ENCODE measurements at regions not wholly inside any gene's neighbourhood (a gene's known extent, or its start where the extent isn't known, plus 50 kb on each side); places are given as distances from the start of the nearest gene placed in this dataset.

DNA sequence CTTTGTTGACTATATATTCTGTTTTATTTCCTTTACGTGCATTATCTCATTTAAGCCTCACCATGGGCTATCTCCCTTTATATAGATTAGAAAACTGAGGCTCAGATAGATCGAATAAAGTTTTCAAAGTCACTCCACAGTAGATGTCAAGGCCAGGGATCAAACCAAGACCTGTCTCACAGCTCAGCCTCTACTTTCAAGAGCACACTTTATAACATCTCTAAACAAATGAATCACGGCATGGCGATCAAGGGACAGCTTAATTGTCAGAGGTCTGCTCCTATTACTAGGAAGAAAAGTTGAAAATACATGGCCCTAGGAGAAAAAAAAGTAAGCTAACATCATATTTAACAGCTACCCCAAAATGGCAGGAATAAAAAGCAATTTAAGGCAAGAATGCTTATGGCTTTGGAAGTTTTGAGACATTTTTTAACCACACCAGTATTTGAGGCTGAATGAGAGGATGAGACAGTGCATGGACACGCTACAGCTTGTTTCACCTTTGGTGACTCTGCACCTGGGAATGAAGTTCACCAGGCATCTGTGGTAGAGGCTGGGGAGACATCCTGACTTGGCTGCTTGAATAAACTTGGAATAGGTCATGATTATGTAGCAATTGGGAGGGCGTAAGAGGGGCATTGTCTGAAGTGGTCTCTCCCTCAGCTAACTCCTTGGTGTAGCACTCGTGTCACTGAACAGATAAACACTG, 486.8 kb upstream of the WWC1 start:
- TF ChIP-seq, protein P1, sequence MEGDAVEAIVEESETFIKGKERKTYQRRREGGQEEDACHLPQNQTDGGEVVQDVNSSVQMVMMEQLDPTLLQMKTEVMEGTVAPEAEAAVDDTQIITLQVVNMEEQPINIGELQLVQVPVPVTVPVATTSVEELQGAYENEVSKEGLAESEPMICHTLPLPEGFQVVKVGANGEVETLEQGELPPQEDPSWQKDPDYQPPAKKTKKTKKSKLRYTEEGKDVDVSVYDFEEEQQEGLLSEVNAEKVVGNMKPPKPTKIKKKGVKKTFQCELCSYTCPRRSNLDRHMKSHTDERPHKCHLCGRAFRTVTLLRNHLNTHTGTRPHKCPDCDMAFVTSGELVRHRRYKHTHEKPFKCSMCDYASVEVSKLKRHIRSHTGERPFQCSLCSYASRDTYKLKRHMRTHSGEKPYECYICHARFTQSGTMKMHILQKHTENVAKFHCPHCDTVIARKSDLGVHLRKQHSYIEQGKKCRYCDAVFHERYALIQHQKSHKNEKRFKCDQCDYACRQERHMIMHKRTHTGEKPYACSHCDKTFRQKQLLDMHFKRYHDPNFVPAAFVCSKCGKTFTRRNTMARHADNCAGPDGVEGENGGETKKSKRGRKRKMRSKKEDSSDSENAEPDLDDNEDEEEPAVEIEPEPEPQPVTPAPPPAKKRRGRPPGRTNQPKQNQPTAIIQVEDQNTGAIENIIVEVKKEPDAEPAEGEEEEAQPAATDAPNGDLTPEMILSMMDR (IDR thresholded peaks at IDR 0.05), result no peak
- no peak for TF ChIP-seq ZFX (IDR thresholded peaks at IDR 0.05; ENCODE audit: borderline replicate concordance)
